Caco-2 (cell line): ENCODE measurements at regions not wholly inside any gene's neighbourhood (a gene's known extent, or its start where the extent isn't known, plus 50 kb on each side); places are given as distances from the start of the nearest gene placed in this dataset.

Experiments used
- BruUV-seq: library from RNA; stranded (reverse); fragments of 400-500 nt; replicated peaks from 2 replicates; lab custom pipeline; 2021; lab: Mats Ljungman, UMichigan
- CTCF ChIA-PET: fragments of 300-600 bp; sonication (Branson Sonifier 250); formaldehyde crosslinking; loops from one replicate; lab custom pipeline; 2022; ENCODE audit warnings: antibody characterized with exemption; lab: Charles Lee
- POLR2A ChIA-PET: fragments of 300-600 bp; sonication (Branson Sonifier 250); formaldehyde crosslinking; loops from one replicate; lab custom pipeline; 2022; ENCODE audit warnings: antibody characterized with exemption; lab: Charles Lee
- DNase-seq, 2 experiments: peaks; one replicate each; pipeline versions ENCODE4 v3.0.0 to v3.0.0-alpha.2; 2020 to 2022
- H3K27me3 ChIP-seq: replicated peaks from 2 replicates; pipeline ENCODE4 v1.6.0; 2011; ENCODE audit warnings: low read length; ENCODE audit not compliant: control insufficient read depth, insufficient read depth
- H3K36me3 ChIP-seq: 2 replicates; pipeline ENCODE4 v1.5.1; 2011; ENCODE audit warnings: low read length; ENCODE audit not compliant: control insufficient read depth, insufficient read depth
- H3K4me1 ChIP-seq: fragments of 250-450 bp; sonication (Bioruptor Pico); 2 replicates; pipeline ENCODE4 v1.5.1; 2020; ENCODE audit warnings: mild to moderate bottlenecking
- H3K4me3 ChIP-seq: 2 replicates; pipeline ENCODE4 v1.5.1; 2011; ENCODE audit warnings: low read depth, mild to moderate bottlenecking, control low read depth, low read length
- H3K9me3 ChIP-seq: fragments of 250-450 bp; sonication (Bioruptor Pico); 2 replicates; pipeline ENCODE4 v1.5.1; 2020; ENCODE audit warnings: mild to moderate bottlenecking, moderate library complexity
- H3K27ac Mint-ChIP-seq: one replicate; pipeline ENCODE4 v1.8.0; 2022; ENCODE audit warnings: mixed read lengths; ENCODE audit not compliant: unreplicated experiment
- H3K27me3 Mint-ChIP-seq: one replicate; pipeline ENCODE4 v1.8.0; 2022; ENCODE audit warnings: mixed read lengths; ENCODE audit not compliant: insufficient read depth, unreplicated experiment
- H3K36me3 Mint-ChIP-seq: one replicate; pipeline ENCODE4 v1.8.0; 2022; ENCODE audit warnings: mild to moderate bottlenecking, mixed read lengths; ENCODE audit not compliant: insufficient read depth, unreplicated experiment
- H3K4me1 Mint-ChIP-seq: one replicate; pipeline ENCODE4 v1.8.0; 2022; ENCODE audit warnings: low read depth, mixed read lengths; ENCODE audit not compliant: unreplicated experiment
- H3K4me3 Mint-ChIP-seq: one replicate; pipeline ENCODE4 v1.8.0; 2022; ENCODE audit warnings: mild to moderate bottlenecking, moderate library complexity, mixed read lengths; ENCODE audit not compliant: unreplicated experiment
- H3K9me3 Mint-ChIP-seq: one replicate; pipeline ENCODE4 v1.8.0; 2022; ENCODE audit warnings: mixed read lengths; ENCODE audit not compliant: unreplicated experiment
- CTCF ChIP-seq, 2 experiments: fragments of 200-600 bp in 1 of 2; IDR thresholded peaks; 1 replicate in 1 of 2; 2 replicates in 1 of 2; pipeline versions ENCODE4 v1.5.1 to v1.8.0; 2011 to 2022; ENCODE audit warnings: antibody characterized with exemption in 1 of 2, control low read depth in 1 of 2, inconsistent platforms in 1 of 2, low read depth in 1 of 2, low read length in 1 of 2, mild to moderate bottlenecking in 1 of 2, moderate library complexity in 1 of 2; ENCODE audit not compliant: insufficient read depth in 1 of 2, severe bottlenecking in 1 of 2, unreplicated experiment in 1 of 2
- intact Hi-C: fragments of 100-400 bp; cut with micrococcal nuclease; formaldehyde crosslinking; loops from one replicate; pipeline ENCODE4 v1.10.0; 2022; ENCODE audit not compliant: unreplicated experiment

GRCh38 chr2:136651456-136652010, 113.8 kb upstream of the THSD7B start:
- Histone ChIP-seq H3K4me3 (no peak overlapping the region), H3K4me1 (no peaks in the 10 kb centered on the region), H3K9me3 (no peaks in the 10 kb centered on the region), H3K27me3 (no peaks in the 10 kb centered on the region), H3K36me3 (no peaks in the 10 kb centered on the region)
- no peak overlapping the region for H3K4me3 Mint-ChIP-seq
- no peak for DNase-seq
- peaks cover 8% of the 10 kb centered on the region for H3K4me1 Mint-ChIP-seq
- CTCF ChIA-PET = no interaction called here
- H3K27me3 Mint-ChIP-seq = peaks cover 2% of the 10 kb centered on the region
- no peaks in the 10 kb centered on the region for H3K36me3 Mint-ChIP-seq
- POLR2A ChIA-PET = no interaction called here
- no TSS peak for BruUV-seq
- TF ChIP-seq CTCF (IDR thresholded peaks at IDR 0.05; ENCODE audit: insufficient read depth in 1 of 2, low read depth in 1 of 2, low read length in 1 of 2, severe bottlenecking in 1 of 2, unreplicated experiment in 1 of 2) = no peak
- intact Hi-C loops = no loop called here
- H3K9me3 Mint-ChIP-seq = no peaks in the 10 kb centered on the region
- no peak overlapping the region for H3K27ac Mint-ChIP-seq

- intact Hi-C loops = no loop called here
- Histone ChIP-seq H3K27me3 (no peaks in the 10 kb centered on the region), H3K36me3 (no peaks in the 10 kb centered on the region), H3K4me3 (no peak overlapping the region), H3K4me1 (no peaks in the 10 kb centered on the region), H3K9me3 (no peaks in the 10 kb centered on the region)
- Mint-ChIP-seq H3K27ac (no peak overlapping the region), H3K4me1 (peaks cover 8% of the 10 kb centered on the region), H3K36me3 (no peaks in the 10 kb centered on the region), H3K27me3 (no peaks in the 10 kb centered on the region), H3K4me3 (no peak overlapping the region), H3K9me3 (peaks cover 9% of the 10 kb centered on the region)
- no TSS peak for BruUV-seq
- ChIA-PET POLR2A (no interaction called here), CTCF (no interaction called here)
- no peak for TF ChIP-seq CTCF (IDR thresholded peaks at IDR 0.05; ENCODE audit: insufficient read depth in 1 of 2, low read depth in 1 of 2, low read length in 1 of 2, severe bottlenecking in 1 of 2, unreplicated experiment in 1 of 2)
- no peak for DNase-seq
Measured at GRCh38 chr2:136647039-136647438, 118.3 kb upstream of the THSD7B start.

GRCh38 chr2:136645236-136645828, 120.0 kb upstream of the THSD7B start:
- H3K27me3 ChIP-seq = no peaks in the 10 kb centered on the region
- Mint-ChIP-seq H3K4me1 (no peaks in the 10 kb centered on the region), H3K27me3 (no peaks in the 10 kb centered on the region), H3K4me3 (no peak overlapping the region), H3K36me3 (no peaks in the 10 kb centered on the region), H3K27ac (no peak overlapping the region), H3K9me3 (peaks cover 9% of the 10 kb centered on the region)
- H3K36me3 ChIP-seq = no peaks in the 10 kb centered on the region
- no peaks in the 10 kb centered on the region for H3K4me1 ChIP-seq
- no peaks in the 10 kb centered on the region for H3K9me3 ChIP-seq
- intact Hi-C loops = no loop called here
- POLR2A ChIA-PET = no interaction called here
- BruUV-seq = no TSS peak
- DNase-seq = no peak
- CTCF ChIA-PET = no interaction called here
- H3K4me3 ChIP-seq = no peak overlapping the region
- TF ChIP-seq CTCF (IDR thresholded peaks at IDR 0.05; ENCODE audit: insufficient read depth in 1 of 2, low read depth in 1 of 2, low read length in 1 of 2, severe bottlenecking in 1 of 2, unreplicated experiment in 1 of 2) = no peak
